ENCODE measurements at regions not wholly inside any gene's neighbourhood (a gene's known extent, or its start where the extent isn't known, plus 50 kb on each side); places are given as distances from the start of the nearest gene placed in this dataset.

- no peak for TF ChIP-seq CTCF (IDR thresholded peaks at IDR 0.05; ENCODE audit: insufficient read depth, low read length)
- TF ChIP-seq REST (IDR thresholded peaks at IDR 0.05; ENCODE audit: insufficient replicate concordance, low read depth) = no peak
Measured at GRCh38 chr7:39845006-39845405, 105.0 kb upstream of the CDK13 start.

Data from HL-60 (cell line).